H1 (cell line): ENCODE measurements at regions not wholly inside any gene's neighbourhood (a gene's known extent, or its start where the extent isn't known, plus 50 kb on each side); places are given as distances from the start of the nearest gene placed in this dataset.

Experiments
- CTCF ChIA-PET: fragments of 300-600 bp; sonication (Branson Sonifier 250); formaldehyde crosslinking; loops from one replicate; lab custom pipeline; 2021; ENCODE audit not compliant: partially characterized antibody; lab: Charles Lee
- POLR2A ChIA-PET: fragments of 300-600 bp; sonication (Branson Sonifier 250); formaldehyde crosslinking; loops from one replicate; lab custom pipeline; 2021; ENCODE audit warnings: inconsistent platforms; ENCODE audit not compliant: partially characterized antibody; lab: Charles Lee
- DNase-seq, 2 experiments: peaks; one replicate each; pipeline versions ENCODE4 v3.0.0 to v3.0.0-alpha.2; 2010 to 2022; ENCODE audit warnings: low spot score in 2 of 2, low read depth in 1 of 2, mixed read lengths in 1 of 2
- FAIRE-seq: peaks from 2 replicates; lab custom pipeline; 2011; peaks lifted over from hg19 to GRCh38; lab: Jason Lieb, UNC
- H2AFZ ChIP-seq: 2 replicates; pipeline ENCODE4 v1.8.1; 2012; ENCODE audit warnings: low read length, inconsistent platforms
- H2AK5ac ChIP-seq: 2 replicates; pipeline ENCODE4 v1.6.1; 2013; ENCODE audit warnings: low read depth, low read length
- H2BK120ac ChIP-seq: replicated peaks from 2 replicates; pipeline ENCODE3; 2013; ENCODE audit warnings: low read depth, low read length, inconsistent platforms
- H2BK12ac ChIP-seq: 2 replicates; pipeline ENCODE4 v1.6.1; 2013; ENCODE audit warnings: low read depth, low read length
- H2BK15ac ChIP-seq: 2 replicates; pipeline ENCODE4 v1.6.1; 2013; ENCODE audit warnings: low read length
- H2BK20ac ChIP-seq: 2 replicates; pipeline ENCODE4 v1.6.1; 2013; ENCODE audit warnings: low read length
- H2BK5ac ChIP-seq: 2 replicates; pipeline ENCODE4 v1.6.1; 2013; ENCODE audit warnings: low read depth, low read length
- H3K14ac ChIP-seq: 2 replicates; pipeline ENCODE4 v1.6.1; 2013; ENCODE audit warnings: inconsistent platforms; ENCODE audit not compliant: insufficient read length
- H3K18ac ChIP-seq: 2 replicates; pipeline ENCODE4 v1.6.1; 2013; ENCODE audit warnings: low read length; ENCODE audit errors: extremely low read depth
- H3K23ac ChIP-seq: 2 replicates; pipeline ENCODE4 v1.6.1; 2013; ENCODE audit warnings: inconsistent platforms; ENCODE audit not compliant: insufficient read length
- H3K23me2 ChIP-seq: 2 replicates; pipeline ENCODE4 v1.6.1; 2013; ENCODE audit warnings: low read depth, low read length
- H3K27ac ChIP-seq: 2 replicates; pipeline ENCODE4 v1.6.1; 2011; ENCODE audit warnings: low read depth, low read length, inconsistent platforms
- H3K27me3 ChIP-seq, 4 experiments: replicated peaks in 1 of 4; 1 replicate in 1 of 4; 2 replicates in 3 of 4; pipeline versions ENCODE4 v1.6.1 to v1.8.1; 2011 to 2013; ENCODE audit warnings: low read length in 3 of 4, mild to moderate bottlenecking in 3 of 4, inconsistent platforms in 2 of 4, mixed read lengths in 2 of 4, moderate library complexity in 1 of 4; ENCODE audit not compliant: control insufficient read depth in 3 of 4, insufficient read depth in 3 of 4; ENCODE audit errors: extremely low read depth in 1 of 4
- H3K36me3 ChIP-seq, 4 experiments: 2 replicates each; pipeline versions ENCODE4 v1.6.1 to v1.8.1; 2011 to 2013; ENCODE audit warnings: mild to moderate bottlenecking in 4 of 4, low read length in 3 of 4, moderate library complexity in 2 of 4, control low read depth in 1 of 4, inconsistent platforms in 1 of 4; ENCODE audit not compliant: insufficient read depth in 4 of 4, control insufficient read depth in 2 of 4
- H3K4ac ChIP-seq: replicated peaks from 2 replicates; pipeline ENCODE3; 2013; ENCODE audit warnings: low read length, low read depth, mixed read lengths, inconsistent platforms; ENCODE audit not compliant: insufficient read length
- H3K4me1 ChIP-seq, 4 experiments: replicated peaks in 1 of 4; 1 replicate in 1 of 4; 2 replicates in 3 of 4; pipeline versions ENCODE4 v1.6.1 to v1.8.1; 2011 to 2013; ENCODE audit warnings: low read length in 3 of 4, inconsistent platforms in 2 of 4, mixed read lengths in 1 of 4; ENCODE audit not compliant: insufficient read depth in 4 of 4, control insufficient read depth in 3 of 4
- H3K4me2 ChIP-seq, 2 experiments: 2 replicates each; pipeline versions ENCODE4 v1.6.1 to v1.8.1; 2011 to 2013; ENCODE audit warnings: low read depth in 2 of 2, low read length in 2 of 2, control low read depth in 1 of 2, inconsistent platforms in 1 of 2, mild to moderate bottlenecking in 1 of 2; ENCODE audit not compliant: insufficient read depth in 1 of 2
- H3K4me3 ChIP-seq, 4 experiments: fragments of 200-600, 300-600 bp in 1 of 4; sonication (generic), shearing (Covaris generic), sonication (Bioruptor Twin) in 1 of 4; 2 replicates each; pipeline versions ENCODE4 v1.5.1 to v1.8.1; 2011 to 2016; ENCODE audit warnings: low read length in 4 of 4, low read depth in 3 of 4, control low read depth in 2 of 4, inconsistent platforms in 2 of 4, mild to moderate bottlenecking in 2 of 4, mixed read lengths in 1 of 4, moderate library complexity in 1 of 4; ENCODE audit not compliant: insufficient read depth in 2 of 4; ENCODE audit errors: extremely low read depth in 1 of 4
- H3K56ac ChIP-seq: replicated peaks from 2 replicates; pipeline ENCODE3; 2013; ENCODE audit warnings: low read depth, mild to moderate bottlenecking, mixed read lengths, low read length, inconsistent platforms; ENCODE audit not compliant: insufficient read length
- H3K79me1 ChIP-seq: 2 replicates; pipeline ENCODE4 v1.6.1; 2013; ENCODE audit warnings: low read depth, low read length, control low read depth
- H3K79me2 ChIP-seq, 2 experiments: 2 replicates each; pipeline versions ENCODE4 v1.6.1 to v1.8.1; 2012 to 2013; ENCODE audit warnings: low read length in 2 of 2, mild to moderate bottlenecking in 2 of 2, inconsistent platforms in 1 of 2; ENCODE audit not compliant: insufficient read depth in 2 of 2, control insufficient read depth in 1 of 2
- H3K9ac ChIP-seq, 4 experiments: replicated peaks in 1 of 4; 1 replicate in 1 of 4; 2 replicates in 3 of 4; pipeline versions ENCODE4 v1.6.1 to v1.8.1; 2011 to 2013; ENCODE audit warnings: low read depth in 3 of 4, low read length in 3 of 4, control low read depth in 2 of 4, mild to moderate bottlenecking in 2 of 4, moderate library complexity in 2 of 4, inconsistent platforms in 1 of 4; ENCODE audit errors: extremely low read depth in 1 of 4
- H3K9me3 ChIP-seq, 2 experiments: 2 replicates each; pipeline versions ENCODE4 v1.6.1 to v1.8.1; 2012 to 2013; ENCODE audit warnings: mild to moderate bottlenecking in 2 of 2, moderate library complexity in 2 of 2, control low read depth in 1 of 2, inconsistent platforms in 1 of 2, low read depth in 1 of 2, low read length in 1 of 2, mixed read lengths in 1 of 2; ENCODE audit not compliant: insufficient read depth in 2 of 2
- H4K20me1 ChIP-seq, 2 experiments: replicated peaks in 1 of 2; 2 replicates each; pipeline versions ENCODE3 to v1.8.1; 2011 to 2013; ENCODE audit warnings: inconsistent platforms in 2 of 2, low read length in 2 of 2, mild to moderate bottlenecking in 1 of 2; ENCODE audit not compliant: insufficient read depth in 2 of 2, control insufficient read depth in 1 of 2
- H4K5ac ChIP-seq: 2 replicates; pipeline ENCODE4 v1.6.1; 2013; ENCODE audit warnings: low read length, low read depth, mixed read lengths, inconsistent platforms; ENCODE audit not compliant: insufficient read length
- H4K8ac ChIP-seq: 2 replicates; pipeline ENCODE4 v1.8.0; 2013; ENCODE audit warnings: mild to moderate bottlenecking, moderate library complexity, low read length, inconsistent platforms; ENCODE audit not compliant: insufficient read depth; ENCODE audit errors: extremely low read depth
- H4K91ac ChIP-seq: replicated peaks from 2 replicates; pipeline ENCODE3; 2013; ENCODE audit warnings: low read length, mixed read lengths, inconsistent platforms; ENCODE audit not compliant: insufficient read length
- CEBPB ChIP-seq: IDR thresholded peaks from 2 replicates; pipeline ENCODE4 v1.6.1; 2012; ENCODE audit warnings: low read depth, low read length
- CREB1 ChIP-seq: IDR thresholded peaks from 2 replicates; pipeline ENCODE4 v1.6.1; 2012; ENCODE audit warnings: inconsistent platforms
- CTBP2 ChIP-seq: IDR thresholded peaks from 2 replicates; pipeline ENCODE4 v1.7.0; 2011; ENCODE audit warnings: borderline replicate concordance, mild to moderate bottlenecking, moderate library complexity, mixed read lengths, low read length; ENCODE audit not compliant: insufficient read depth, insufficient read length
- HDAC2 ChIP-seq, 2 experiments: fragments of 300-600 bp in 1 of 2; sonication (generic) in 1 of 2; IDR thresholded peaks; 2 replicates each; pipeline ENCODE4 v1.6.1; 2011 to 2012; ENCODE audit warnings: low read depth in 2 of 2, low read length in 2 of 2, mild to moderate bottlenecking in 2 of 2, moderate library complexity in 2 of 2, borderline replicate concordance in 1 of 2, inconsistent platforms in 1 of 2
- POU5F1 ChIP-seq: IDR thresholded peaks from 2 replicates; pipeline ENCODE4 v1.6.1; 2011; ENCODE audit warnings: low read depth, mild to moderate bottlenecking, low read length, moderate library complexity
- SIRT6 ChIP-seq: IDR thresholded peaks from one replicate; pipeline ENCODE4 v1.7.1; 2012; ENCODE audit warnings: low read length, inconsistent platforms
- SP4 ChIP-seq: IDR thresholded peaks from 2 replicates; pipeline ENCODE4 v1.6.1; 2012; ENCODE audit warnings: low read length, inconsistent platforms
- SUZ12 ChIP-seq: fragments of 200-600 bp; sonication (generic); IDR thresholded peaks from 2 replicates; pipeline ENCODE4 v1.6.1; 2012; ENCODE audit warnings: mild to moderate bottlenecking, inconsistent platforms, low read length, moderate library complexity, mixed read lengths
- TAF1 ChIP-seq: IDR thresholded peaks from 2 replicates; pipeline ENCODE4 v1.6.1; 2011; ENCODE audit warnings: mild to moderate bottlenecking, low read depth, low read length
- WGBS, 2 experiments: shearing (Covaris generic) in 1 of 2; methylation state at CpG; one replicate each; pipeline versions ENCODE4 v1.1.6 to v1.1.7; 2013 to 2015; ENCODE audit warnings: low lambda C conversion rate in 2 of 2, mixed read lengths in 2 of 2, inconsistent platforms in 1 of 2, low coverage in 1 of 2, missing lambda C conversion rate in 1 of 2; ENCODE audit not compliant: insufficient replicate concordance in 2 of 2, insufficient coverage in 1 of 2, insufficient read length in 1 of 2; ENCODE audit errors: extremely low coverage in 1 of 2, missing lambda C conversion rate in 1 of 2; 5-methylcytosine and 5-hydroxymethylcytosine counted together

DNA sequence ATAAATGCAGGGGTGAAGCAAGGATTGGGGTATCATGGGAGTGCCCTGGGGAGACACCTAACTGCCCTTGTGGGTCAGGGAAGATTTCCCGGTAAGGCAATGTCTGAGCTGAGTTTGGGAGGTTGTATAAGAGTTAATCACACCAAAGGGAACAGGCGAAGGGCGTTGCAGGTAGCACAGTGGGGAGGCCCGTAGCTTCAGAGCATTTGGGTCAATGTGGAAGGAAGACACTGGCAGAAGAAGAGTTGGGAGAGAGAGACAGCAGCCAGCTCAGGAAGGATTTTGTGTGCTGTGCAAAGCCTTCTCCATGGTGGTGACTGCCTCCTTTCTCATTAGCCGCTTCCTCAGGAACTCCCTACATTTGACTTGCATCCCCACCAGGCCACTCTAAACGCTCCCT lies 80.8 kb upstream of the LEP start:
- Histone ChIP-seq H3K9me3 (no peaks in the 10 kb centered on the region), H2AFZ (no peak overlapping the region), H4K5ac (no peak overlapping the region), H4K20me1 (peaks cover 0 to 2% of the 10 kb centered on the region in 2 experiments), H2BK20ac (no peak overlapping the region), H3K4ac (no peak overlapping the region), H2BK5ac (no peak overlapping the region), H3K23ac (no peak overlapping the region), H2BK120ac (no peak overlapping the region), H2AK5ac (no peak overlapping the region), H3K14ac (no peak overlapping the region), H3K79me1 (no peaks in the 10 kb centered on the region), H3K36me3 (no peaks in the 10 kb centered on the region), H2BK15ac (no peak overlapping the region), H3K9ac (no peak overlapping the region), H3K4me2 (no peak overlapping the region), H4K8ac (no peak overlapping the region), H3K79me2 (no peaks in the 10 kb centered on the region), H3K27me3 (peaks cover 8 to 29% (median 17%) of the 10 kb centered on the region in 4 experiments), H4K91ac (no peak overlapping the region), H2BK12ac (no peak overlapping the region), H3K18ac (no peak overlapping the region), H3K4me3 (no peak overlapping the region), H3K56ac (no peak overlapping the region), H3K27ac (no peak overlapping the region), H3K4me1 (peaks cover 2 to 12% (median 11%) of the 10 kb centered on the region in 4 experiments), H3K23me2 (no peaks in the 10 kb centered on the region)
- ChIA-PET POLR2A (no interaction called here), CTCF (interaction anchor here (0.6 to 8.2 kb wide), 8 partner anchors 7 to 142 kb away, joined by 3 to 85 read pairs (median 4); no protein-coding TSS in a partner anchor)
- no peak for FAIRE-seq
- WGBS, 2 experiments = 94% methylated on average over 6 of the region's 6 CpGs; no CpG with 5 or more reads in 1 of the 2 experiments
- no peak for DNase-seq
- TF ChIP-seq SUZ12 (no peak), HDAC2 (IDR thresholded peaks at IDR 0.05; ENCODE audit: borderline replicate concordance in 1 of 2, low read depth in 2 of 2, low read length in 2 of 2) (no peak), TAF1 (no peak), CEBPB (no peak), CREB1 (no peak), POU5F1 (no peak), SP4 (no peak), SIRT6 (no peak), CTBP2 (no peak)
